ENCODE measurements at regions not wholly inside any gene's neighbourhood (a gene's known extent, or its start where the extent isn't known, plus 50 kb on each side); places are given as distances from the start of the nearest gene placed in this dataset.

- Histone ChIP-seq H3K27ac (no peak overlapping the region), H3K27me3 (no peaks in the 10 kb centered on the region), H3K4me3 (no peak overlapping the region), H3K9me3 (no peaks in the 10 kb centered on the region), H3K4me1 (no peaks in the 10 kb centered on the region), H3K36me3 (no peaks in the 10 kb centered on the region)
- ATAC-seq (ENCODE audit: low FRiP score in 2 of 2) (no peak), DNase-seq (no peak)
- WGBS, 2 donors, result 97% methylated on average over 1 of the region's 1 CpG
- TF ChIP-seq POLR2A (IDR thresholded peaks at IDR 0.05), result no peak
These were observed 726.6 kb downstream of the LTN1 start for GRCh38 chr21:28266061-28266460.

GRCh38 chr21:28263974-28264373 lies 728.7 kb downstream of the LTN1 start:
- no peak overlapping the region for H3K4me3 ChIP-seq
- no peaks in the 10 kb centered on the region for H3K36me3 ChIP-seq
- H3K27ac ChIP-seq, result no peak overlapping the region
- TF ChIP-seq POLR2AphosphoS5 (IDR thresholded peaks at IDR 0.05) (no peak), CTCF (IDR thresholded peaks at IDR 0.05) (no peak), EP300 (IDR thresholded peaks at IDR 0.05) (no peak), POLR2A (IDR thresholded peaks at IDR 0.05) (no peak)
- WGBS, 2 donors, result 85 to 98% methylated on average over 4 of the region's 4 CpGs
- H3K27me3 ChIP-seq, result no peaks in the 10 kb centered on the region
- no peaks in the 10 kb centered on the region for H3K9me3 ChIP-seq
- DNase-seq (no peak), ATAC-seq (ENCODE audit: low FRiP score in 2 of 2) (no peak)
- no peaks in the 10 kb centered on the region for H3K4me1 ChIP-seq

DNA sequence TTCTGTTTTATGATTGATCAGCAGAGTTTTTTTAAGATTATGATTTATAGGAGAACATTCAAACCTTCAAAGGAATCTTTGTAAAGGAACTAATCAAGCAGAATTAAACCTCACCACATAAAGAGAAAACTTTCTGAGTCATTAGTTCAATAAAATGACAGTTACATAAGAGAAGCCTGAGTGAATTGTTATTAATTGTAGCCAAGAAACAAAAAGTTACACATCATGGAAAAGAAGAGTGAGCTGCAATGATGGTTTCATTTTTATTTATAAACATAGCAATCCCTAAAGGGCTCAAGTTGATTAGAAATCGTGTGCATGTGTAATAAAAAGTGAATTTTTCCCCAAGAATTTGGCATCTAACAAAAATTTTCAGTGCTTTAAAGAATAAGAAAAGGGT lies 731.4 kb downstream of the LTN1 start:
- H3K27me3 ChIP-seq, result no peaks in the 10 kb centered on the region
- no peaks in the 10 kb centered on the region for H3K9me3 ChIP-seq
- 47 to 52% methylated on average over 1 of the region's 1 CpG for WGBS, 2 donors
- H3K4me3 ChIP-seq, result no peak overlapping the region
- no peak for DNase-seq
- no peak overlapping the region for H3K27ac ChIP-seq
- ATAC-seq (ENCODE audit: low FRiP score in 2 of 2), result no peak
- no peak for TF ChIP-seq POLR2A (IDR thresholded peaks at IDR 0.05)
- H3K36me3 ChIP-seq, result no peaks in the 10 kb centered on the region
- H3K4me1 ChIP-seq, result no peaks in the 10 kb centered on the region

- TF ChIP-seq CTCF (IDR thresholded peaks at IDR 0.05) (no peak), EP300 (IDR thresholded peaks at IDR 0.05) (no peak), POLR2AphosphoS5 (IDR thresholded peaks at IDR 0.05) (no peak), POLR2A (IDR thresholded peaks at IDR 0.05) (no peak)
- no peak overlapping the region for H3K27ac ChIP-seq
- H3K4me3 ChIP-seq, result no peak overlapping the region
- H3K4me1 ChIP-seq, result no peaks in the 10 kb centered on the region
- 54 to 62% methylated on average over 3 of the region's 3 CpGs for WGBS, 2 donors
- DNase-seq, result no peak
- H3K9me3 ChIP-seq, result no peaks in the 10 kb centered on the region
- ATAC-seq (ENCODE audit: low FRiP score in 2 of 2), result no peak
- H3K36me3 ChIP-seq, result no peaks in the 10 kb centered on the region
- H3K27me3 ChIP-seq, result no peaks in the 10 kb centered on the region
These were observed 735.4 kb downstream of the LTN1 start for GRCh38 chr21:28257276-28257675.

DNA sequence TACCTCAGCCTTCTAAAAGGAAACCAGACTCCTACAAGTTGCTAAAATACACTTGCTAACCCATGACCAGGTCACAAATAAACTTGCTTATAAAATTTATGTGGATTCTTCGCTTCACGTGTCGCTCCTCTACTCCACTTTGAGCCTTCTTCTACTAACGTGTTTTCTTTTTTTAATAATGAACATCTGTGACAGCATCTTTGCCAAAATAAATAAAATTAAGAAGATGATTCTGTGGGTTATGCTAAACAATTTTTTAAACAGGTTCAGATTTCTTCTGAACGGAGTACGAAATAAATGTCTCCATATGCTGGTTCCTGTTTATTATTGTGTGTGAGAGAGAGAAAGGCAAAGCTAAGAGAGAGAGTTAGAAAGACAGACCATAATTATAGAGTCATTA lies 735.8 kb downstream of the LTN1 start:
- Histone ChIP-seq H3K9me3 (no peaks in the 10 kb centered on the region), H3K27ac (no peak overlapping the region), H3K27me3 (no peaks in the 10 kb centered on the region), H3K36me3 (no peaks in the 10 kb centered on the region), H3K4me1 (no peaks in the 10 kb centered on the region), H3K4me3 (no peak overlapping the region)
- ATAC-seq (ENCODE audit: low FRiP score in 2 of 2) (no peak), DNase-seq (no peak)
- WGBS, 2 donors, result 87 to 88% methylated on average over 6 of the region's 6 CpGs
- TF ChIP-seq POLR2A (IDR thresholded peaks at IDR 0.05) (no peak), EP300 (IDR thresholded peaks at IDR 0.05) (no peak), CTCF (IDR thresholded peaks at IDR 0.05) (no peak), POLR2AphosphoS5 (IDR thresholded peaks at IDR 0.05) (no peak)

- DNase-seq, result no peak
- no peak overlapping the region for H3K4me3 ChIP-seq
- TF ChIP-seq POLR2A (IDR thresholded peaks at IDR 0.05) (no peak), POLR2AphosphoS5 (IDR thresholded peaks at IDR 0.05) (no peak), EP300 (IDR thresholded peaks at IDR 0.05) (no peak), CTCF (IDR thresholded peaks at IDR 0.05) (no peak)
- no peaks in the 10 kb centered on the region for H3K27me3 ChIP-seq
- H3K4me1 ChIP-seq, result no peaks in the 10 kb centered on the region
- no peaks in the 10 kb centered on the region for H3K36me3 ChIP-seq
- H3K27ac ChIP-seq, result no peak overlapping the region
- ATAC-seq (ENCODE audit: low FRiP score in 2 of 2), result no peak
- WGBS, 2 donors, result 42 to 68% methylated on average over 1 of the region's 1 CpG
- H3K9me3 ChIP-seq, result no peaks in the 10 kb centered on the region
These were observed 736.3 kb downstream of the LTN1 start for GRCh38 chr21:28256420-28256831.
